ENCODE measurements at regions not wholly inside any gene's neighbourhood (a gene's known extent, or its start where the extent isn't known, plus 50 kb on each side); places are given as distances from the start of the nearest gene placed in this dataset.

- TF ChIP-seq CTCF (IDR thresholded peaks at IDR 0.05; ENCODE audit: low read depth, low read length, missing input control): no peak
- TF ChIP-seq ZBTB33 (IDR thresholded peaks at IDR 0.05): no peak
- peak in 1 of 2 donors; percentile 27 for TF ChIP-seq RXRA (IDR thresholded peaks at IDR 0.05)
- no peak for TF ChIP-seq SP1 (IDR thresholded peaks at IDR 0.05)
Measured at GRCh38 chrX:67338262-67338661, 205.6 kb upstream of the AR start.
